HG02588 (cell line): ENCODE measurements at regions not wholly inside any gene's neighbourhood (a gene's known extent, or its start where the extent isn't known, plus 50 kb on each side); places are given as distances from the start of the nearest gene placed in this dataset.
"Not testable (repeated sequence)": the region's sequence is repeated elsewhere in the genome, so short reads cannot be mapped to it uniquely, and the experiment has no call there.

Experiments
- ATAC-seq: cut with Tn5 transposase; IDR thresholded peaks from one replicate; pipeline ENCODE4 v1.9.1; 2021; ENCODE audit warnings: mild to moderate bottlenecking, moderate library complexity; ENCODE audit not compliant: unreplicated experiment

- ATAC-seq, result no peak
Observed at GRCh38 chr5:126677121-126677520, 76.4 kb downstream of the PHAX start.

GRCh38 chr5:126680191-126680817, 79.6 kb downstream of the PHAX start:
- peak; percentile 62 for ATAC-seq

GRCh38 chr5:126681314-126681713, 80.6 kb downstream of the PHAX start:
- not testable (repeated sequence) for ATAC-seq

GRCh38 chr5:126681970-126682369, 81.2 kb downstream of the PHAX start:
- ATAC-seq, result no peak

- ATAC-seq, result no peak
Observed at GRCh38 chr5:126682856-126683255, 82.1 kb downstream of the PHAX start.

GRCh38 chr5:126683912-126684311, 83.2 kb downstream of the PHAX start:
- no peak for ATAC-seq

- ATAC-seq, result not testable (repeated sequence)
Observed at GRCh38 chr5:126684656-126685442, 84.1 kb downstream of the PHAX start.

GRCh38 chr5:126686451-126687126, 85.8 kb downstream of the PHAX start:
- peak; percentile 63 for ATAC-seq

GRCh38 chr5:126692971-126693370, 84.0 kb upstream of the LMNB1 start:
- no peak for ATAC-seq

- ATAC-seq, result no peak
Observed at GRCh38 chr5:126693806-126694205, 83.1 kb upstream of the LMNB1 start.

- ATAC-seq, result no peak
Observed at GRCh38 chr5:126694403-126694802, 82.5 kb upstream of the LMNB1 start.

- ATAC-seq, result no peak
Observed at GRCh38 chr5:126695091-126695490, 81.8 kb upstream of the LMNB1 start.

- ATAC-seq, result no peak
Observed at GRCh38 chr5:126707080-126707479, 69.9 kb upstream of the LMNB1 start.

GRCh38 chr5:126715765-126716164, 61.2 kb upstream of the LMNB1 start:
- ATAC-seq, result no peak

GRCh38 chr5:126716861-126717260, 60.1 kb upstream of the LMNB1 start:
- ATAC-seq, result no peak

GRCh38 chr5:126718236-126718868, 58.6 kb upstream of the LMNB1 start:
- ATAC-seq, result no peak

- no peak for ATAC-seq
Observed at GRCh38 chr5:126720369-126720768, 56.6 kb upstream of the LMNB1 start.

- no peak for ATAC-seq
Observed at GRCh38 chr5:126723643-126724042, 53.3 kb upstream of the LMNB1 start.
